ENCODE measurements at regions not wholly inside any gene's neighbourhood (a gene's known extent, or its start where the extent isn't known, plus 50 kb on each side); places are given as distances from the start of the nearest gene placed in this dataset.

DNA sequence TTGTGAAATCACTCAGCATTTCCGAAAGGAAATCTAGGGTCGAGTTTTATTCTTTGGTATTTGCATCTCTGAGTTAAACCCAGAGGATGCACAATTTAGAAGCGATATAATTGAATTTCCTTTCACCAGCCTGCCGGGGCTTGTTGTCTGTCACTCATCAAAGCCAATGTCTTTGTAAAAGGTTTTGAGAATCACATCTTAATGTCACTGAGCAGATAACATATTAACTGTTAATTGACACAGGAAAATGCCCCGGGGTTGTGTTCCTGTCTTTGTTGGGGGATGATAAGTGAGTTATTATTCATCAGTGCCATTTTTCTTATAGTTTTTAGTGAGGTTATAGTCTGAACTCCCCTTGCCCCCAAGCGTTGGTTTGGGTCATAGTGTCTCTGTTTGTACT, 73.4 kb downstream of the DUSP6 start:
- no peaks in the 10 kb centered on the region for H3K9me3 ChIP-seq (replicated peaks in 1 of 2; ENCODE audit: control insufficient read depth in 1 of 2, insufficient read depth in 1 of 2, low read length in 2 of 2)
- H3K36me3 ChIP-seq (replicated peaks in 1 of 2; ENCODE audit: control insufficient read depth in 1 of 2, insufficient read depth in 2 of 2, low read length in 2 of 2): no peaks in the 10 kb centered on the region
- H3K27ac ChIP-seq (ENCODE audit: low read depth in 1 of 2, low read length in 2 of 2): no peak overlapping the region
- no peak overlapping the region for H3K4me3 Mint-ChIP-seq
- no peak overlapping the region for H2AFZ ChIP-seq (ENCODE audit: insufficient read depth, low read depth, low read length, poor library complexity, severe bottlenecking)
- H3K4me1 ChIP-seq (ENCODE audit: control insufficient read depth in 1 of 2, insufficient read depth in 2 of 2, low read length in 2 of 2): peaks cover 13 to 18% of the 10 kb centered on the region in 2 donors
- H3K4me3 ChIP-seq (replicated peaks in 1 of 3; ENCODE audit: low read depth in 2 of 3, low read length in 3 of 3): no peak overlapping the region
- WGBS (ENCODE audit: insufficient coverage): 76% methylated on average over 4 of the region's 6 CpGs
- H3K4me2 ChIP-seq (replicated peaks; ENCODE audit: extremely low read depth, low read length, poor library complexity, severe bottlenecking): no peak overlapping the region
- peaks cover 0 to 4% (median 0%) of the 10 kb centered on the region in 7 donors for H3K9me3 Mint-ChIP-seq
- H3K4me1 Mint-ChIP-seq: peaks cover 27% of the 10 kb centered on the region
- no peaks in the 10 kb centered on the region for H4K20me1 ChIP-seq (ENCODE audit: insufficient read depth, low read length)
- H3K27me3 ChIP-seq (ENCODE audit: control insufficient read depth in 2 of 2, insufficient read depth in 2 of 2, low read length in 2 of 2): no peaks in the 10 kb centered on the region
- DNase-seq: no peak
- no peak overlapping the region for H3K9ac ChIP-seq (ENCODE audit: insufficient read depth, low read length, poor library complexity, severe bottlenecking)
- H3K36me3 Mint-ChIP-seq: peaks cover 0 to 2% of the 10 kb centered on the region in 2 donors
- no peaks in the 10 kb centered on the region for H3K79me2 ChIP-seq (ENCODE audit: insufficient read depth, low read length)
- no peaks in the 10 kb centered on the region for H3K27me3 Mint-ChIP-seq (ENCODE audit: low read depth in 3 of 3)
- intact Hi-C loops (cut with micrococcal nuclease): no loop called here
- H3K27ac Mint-ChIP-seq: peak overlapping the region in 1 of 7 donors; percentile 35
- TF ChIP-seq CTCF (IDR thresholded peaks at IDR 0.05): no peak

DNA sequence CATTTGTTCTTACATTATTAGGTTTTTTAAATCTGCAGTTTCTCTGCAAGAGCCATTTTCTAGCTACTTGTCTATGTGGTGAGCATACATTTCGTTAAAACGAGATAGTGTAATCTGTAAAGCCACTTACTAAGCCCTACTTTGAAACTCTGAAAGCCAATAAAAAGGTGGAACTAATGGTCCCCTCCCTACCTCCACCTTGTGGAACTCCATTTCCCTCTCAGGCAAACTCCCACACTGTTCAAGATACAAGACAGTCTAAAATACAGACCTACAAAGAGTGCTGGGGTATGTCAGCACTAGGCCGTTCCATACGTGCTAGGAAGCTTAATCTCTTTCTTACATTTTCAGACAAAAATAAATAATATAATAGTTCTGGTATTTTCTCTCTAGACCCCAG, 74.1 kb downstream of the DUSP6 start:
- no peak overlapping the region for H2AFZ ChIP-seq (ENCODE audit: insufficient read depth, low read depth, low read length, poor library complexity, severe bottlenecking)
- intact Hi-C loops (cut with micrococcal nuclease): no loop called here
- DNase-seq: no peak
- H4K20me1 ChIP-seq (ENCODE audit: insufficient read depth, low read length): no peaks in the 10 kb centered on the region
- Mint-ChIP-seq H3K36me3 (peaks cover 0 to 2% of the 10 kb centered on the region in 2 donors), H3K27me3 (ENCODE audit: low read depth in 3 of 3) (no peaks in the 10 kb centered on the region), H3K4me1 (peaks cover 30% of the 10 kb centered on the region), H3K9me3 (peaks cover 0 to 4% (median under 1%) of the 10 kb centered on the region in 7 donors), H3K4me3 (no peak overlapping the region), H3K27ac (no peak overlapping the region)
- H3K9ac ChIP-seq (ENCODE audit: insufficient read depth, low read length, poor library complexity, severe bottlenecking): no peak overlapping the region
- TF ChIP-seq CTCF (IDR thresholded peaks at IDR 0.05): no peak
- no peaks in the 10 kb centered on the region for H3K27me3 ChIP-seq (ENCODE audit: control insufficient read depth in 2 of 2, insufficient read depth in 2 of 2, low read length in 2 of 2)
- H3K4me1 ChIP-seq (ENCODE audit: control insufficient read depth in 1 of 2, insufficient read depth in 2 of 2, low read length in 2 of 2): peaks cover 13 to 18% of the 10 kb centered on the region in 2 donors
- no peak overlapping the region for H3K4me2 ChIP-seq (replicated peaks; ENCODE audit: extremely low read depth, low read length, poor library complexity, severe bottlenecking)
- no peaks in the 10 kb centered on the region for H3K9me3 ChIP-seq (replicated peaks in 1 of 2; ENCODE audit: control insufficient read depth in 1 of 2, insufficient read depth in 1 of 2, low read length in 2 of 2)
- H3K36me3 ChIP-seq (replicated peaks in 1 of 2; ENCODE audit: control insufficient read depth in 1 of 2, insufficient read depth in 2 of 2, low read length in 2 of 2): no peaks in the 10 kb centered on the region
- WGBS (ENCODE audit: insufficient coverage): 100% methylated on average over 1 of the region's 4 CpGs
- H3K27ac ChIP-seq (ENCODE audit: low read depth in 1 of 2, low read length in 2 of 2): no peak overlapping the region
- no peaks in the 10 kb centered on the region for H3K79me2 ChIP-seq (ENCODE audit: insufficient read depth, low read length)
- no peak overlapping the region for H3K4me3 ChIP-seq (replicated peaks in 1 of 3; ENCODE audit: low read depth in 2 of 3, low read length in 3 of 3)

Measured in CD14-positive monocyte (primary cell).